Esophagus muscularis mucosa (tissue), 4 donors: ENCODE measurements at regions not wholly inside any gene's neighbourhood (a gene's known extent, or its start where the extent isn't known, plus 50 kb on each side); places are given as distances from the start of the nearest gene placed in this dataset.

Source experiments
- DNase-seq: peaks from one replicate; pipeline ENCODE4 v3.0.0-alpha.2; 2017; ENCODE audit errors: extremely low spot score
- H3K27ac ChIP-seq, 4 donors: fragments of 200-600 bp; sonication (generic); replicated peaks in 1 of 4; 1 replicate in 3 of 4; 2 replicates in 1 of 4; pipeline ENCODE4 v1.5.1; 2016 to 2019; ENCODE audit warnings: mild to moderate bottlenecking in 1 of 4
- H3K27me3 ChIP-seq, 4 donors: fragments of 200-600 bp; sonication (generic); one replicate each; pipeline versions ENCODE4 v1.5.1 to v1.6.0; 2016 to 2019
- H3K36me3 ChIP-seq, 4 donors: fragments of 200-600 bp; sonication (generic); one replicate each; pipeline ENCODE4 v1.5.1; 2016 to 2019
- H3K4me1 ChIP-seq, 4 donors: fragments of 200-600 bp; sonication (generic); one replicate each; pipeline ENCODE4 v1.5.1; 2016 to 2019
- H3K4me3 ChIP-seq, 4 donors: fragments of 200-600 bp; sonication (generic); 1 replicate in 2 of 4; 2 replicates in 2 of 4; pipeline ENCODE4 v1.5.1; 2016 to 2019; ENCODE audit warnings: mild to moderate bottlenecking in 4 of 4, moderate library complexity in 1 of 4
- H3K9me3 ChIP-seq, 4 donors: fragments of 200-600 bp; sonication (generic); 1 replicate in 3 of 4; 2 replicates in 1 of 4; pipeline ENCODE4 v1.5.1; 2016 to 2019
- CTCF ChIP-seq, 3 experiments: fragments of 200-600 bp in 2 of 3; fragments of 450-650 bp in 1 of 3; sonication (generic) in 2 of 3; IDR thresholded peaks; one replicate each; pipeline ENCODE4 v1.5.1; 2017 to 2019; ENCODE audit warnings: antibody characterized with exemption in 3 of 3, mild to moderate bottlenecking in 2 of 3, moderate library complexity in 1 of 3
- EP300 ChIP-seq: sonication (generic); formaldehyde crosslinking; IDR thresholded peaks from one replicate; pipeline ENCODE4 v1.6.1; 2017; ENCODE audit warnings: antibody characterized with exemption
- POLR2A ChIP-seq: fragments of 450-650 bp; IDR thresholded peaks from one replicate; pipeline ENCODE4 v1.6.1; 2017; ENCODE audit warnings: antibody characterized with exemption, moderate library complexity, mild to moderate bottlenecking, low read depth
- POLR2AphosphoS5 ChIP-seq, 2 donors: sonication (generic); formaldehyde crosslinking; IDR thresholded peaks; one replicate each; pipeline ENCODE4 v1.6.1; 2017; ENCODE audit warnings: antibody characterized with exemption in 2 of 2
- WGBS: methylation state at CpG from one replicate; pipeline ENCODE4 v1.1.5; 2018; 5-methylcytosine and 5-hydroxymethylcytosine counted together
- intact Hi-C: fragments of 100-400 bp; cut with DNase I; formaldehyde crosslinking; loops from one replicate; pipeline ENCODE4 v1.15.1; 2023

- Histone ChIP-seq H3K27me3 (no peaks in the 10 kb centered on the region), H3K27ac (no peak overlapping the region), H3K4me3 (no peak overlapping the region), H3K36me3 (no peaks in the 10 kb centered on the region), H3K9me3 (no peaks in the 10 kb centered on the region), H3K4me1 (peaks cover 10 to 27% (median 20%) of the 10 kb centered on the region in 4 donors)
- intact Hi-C loops = no loop called here
- 79% methylated on average over 16 of the region's 16 CpGs for WGBS
- DNase-seq = no peak
- TF ChIP-seq EP300 (no peak), POLR2AphosphoS5 (IDR thresholded peaks at IDR 0.05) (no peak), CTCF (IDR thresholded peaks at IDR 0.05) (no peak), POLR2A (no peak)
These were observed 133.0 kb upstream of the FAM20C start for GRCh38 chr7:59079-60016.

- WGBS = 84% methylated on average over 16 of the region's 16 CpGs
- Histone ChIP-seq H3K4me3 (no peak overlapping the region), H3K9me3 (no peaks in the 10 kb centered on the region), H3K27ac (no peak overlapping the region), H3K27me3 (no peaks in the 10 kb centered on the region), H3K4me1 (peaks cover 17 to 35% (median 28%) of the 10 kb centered on the region in 4 donors), H3K36me3 (no peaks in the 10 kb centered on the region)
- no peak for DNase-seq
- TF ChIP-seq EP300 = no peak
- TF ChIP-seq CTCF (IDR thresholded peaks at IDR 0.05) = no peak
- TF ChIP-seq POLR2AphosphoS5 (IDR thresholded peaks at IDR 0.05) = no peak
- intact Hi-C loops = no loop called here
These were observed 132.2 kb upstream of the FAM20C start for GRCh38 chr7:60017-60675.

GRCh38 chr7:60706-61105, 131.7 kb upstream of the FAM20C start:
- H3K36me3 ChIP-seq = no peaks in the 10 kb centered on the region
- 91% methylated on average over 9 of the region's 9 CpGs for WGBS
- H3K9me3 ChIP-seq = no peaks in the 10 kb centered on the region
- DNase-seq = no peak
- TF ChIP-seq EP300 (no peak), CTCF (IDR thresholded peaks at IDR 0.05) (no peak), POLR2A (no peak), POLR2AphosphoS5 (IDR thresholded peaks at IDR 0.05) (no peak)
- H3K4me1 ChIP-seq = peaks cover 17 to 41% (median 30%) of the 10 kb centered on the region in 4 donors
- no peaks in the 10 kb centered on the region for H3K27me3 ChIP-seq
- intact Hi-C loops = no loop called here
- no peak overlapping the region for H3K27ac ChIP-seq
- H3K4me3 ChIP-seq = no peak overlapping the region

- Histone ChIP-seq H3K9me3 (no peaks in the 10 kb centered on the region), H3K4me3 (no peak overlapping the region), H3K36me3 (no peaks in the 10 kb centered on the region), H3K27ac (no peak overlapping the region), H3K27me3 (no peaks in the 10 kb centered on the region), H3K4me1 (peaks cover 17 to 41% (median 30%) of the 10 kb centered on the region in 4 donors)
- TF ChIP-seq POLR2A = no peak
- no peak for TF ChIP-seq EP300
- no peak for TF ChIP-seq POLR2AphosphoS5 (IDR thresholded peaks at IDR 0.05)
- TF ChIP-seq CTCF (IDR thresholded peaks at IDR 0.05) = no peak
- DNase-seq = no peak
- WGBS = 82% methylated on average over 8 of the region's 9 CpGs
- intact Hi-C loops = no loop called here
These were observed 131.3 kb upstream of the FAM20C start for GRCh38 chr7:61111-61510.
